Upper lobe of right lung (tissue), 1 donor: ENCODE measurements at regions not wholly inside any gene's neighbourhood (a gene's known extent, or its start where the extent isn't known, plus 50 kb on each side); places are given as distances from the start of the nearest gene placed in this dataset.
"Not testable (repeated sequence)": the region's sequence is repeated elsewhere in the genome, so short reads cannot be mapped to it uniquely, and the experiment has no call there.

Experiments
- ATAC-seq: fragments of 200-7000 bp; cut with Tn5 transposase; one replicate; pipeline ENCODE4 v1.9.1; 2020; ENCODE audit warnings: mild to moderate bottlenecking, moderate library complexity
- DNase-seq: peaks from one replicate; pipeline ENCODE4 v3.0.0-alpha.2; 2020
- H3K27ac ChIP-seq: fragments of 200-600 bp; one replicate; pipeline ENCODE4 v1.8.0; 2022
- H3K27me3 ChIP-seq: fragments of 200-600 bp; one replicate; pipeline ENCODE4 v1.8.0; 2022; ENCODE audit warnings: mild to moderate bottlenecking
- H3K36me3 ChIP-seq: fragments of 200-600 bp; one replicate; pipeline ENCODE4 v1.8.0; 2022
- H3K4me1 ChIP-seq: fragments of 200-600 bp; one replicate; pipeline ENCODE4 v1.8.0; 2022
- H3K4me3 ChIP-seq: fragments of 200-600 bp; one replicate; pipeline ENCODE4 v1.8.0; 2022; ENCODE audit warnings: mild to moderate bottlenecking
- H3K9me3 ChIP-seq: fragments of 200-600 bp; one replicate; pipeline ENCODE4 v1.8.0; 2022
- intact Hi-C: fragments of 100-400 bp; cut with DNase I; formaldehyde crosslinking; loops from one replicate; pipeline ENCODE4 v1.11.0; 2022
- TF ChIP-seq, protein P1 (sequence below): fragments of 200-600 bp; IDR thresholded peaks from one replicate; pipeline ENCODE4 v1.8.0; 2022; ENCODE audit warnings: antibody characterized with exemption
- donor health status: DM: no; HTN: yes; CAD: no; lungs with severe emphysema.

DNA sequence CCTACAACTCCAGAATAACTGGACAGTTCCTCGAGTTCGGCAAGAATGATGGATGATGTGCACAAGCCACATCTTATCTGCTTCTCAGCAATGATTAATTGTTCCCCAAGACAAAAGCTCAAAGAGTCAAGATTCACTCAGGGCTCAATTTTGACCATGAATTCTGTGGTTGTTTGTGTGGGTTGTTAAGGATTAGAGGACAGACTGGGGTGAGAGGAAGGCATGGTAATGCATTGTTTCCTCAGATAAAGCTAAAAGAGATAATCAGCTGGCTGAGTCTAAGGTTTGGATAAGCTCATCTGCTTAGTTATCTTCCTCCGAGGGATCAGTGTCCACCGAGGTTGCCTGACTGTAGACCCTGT is 161.0 kb downstream of the CPEB2 start:
- ATAC-seq (no peak), DNase-seq (no peak)
- no peaks in the 10 kb centered on the region for H3K27me3 ChIP-seq
- no peak overlapping the region for H3K27ac ChIP-seq
- intact Hi-C loops, result no loop called here
- H3K4me1 ChIP-seq, result no peaks in the 10 kb centered on the region
- no peak overlapping the region for H3K4me3 ChIP-seq
- no peaks in the 10 kb centered on the region for H3K9me3 ChIP-seq
- H3K36me3 ChIP-seq, result no peaks in the 10 kb centered on the region
- TF ChIP-seq, protein P1, sequence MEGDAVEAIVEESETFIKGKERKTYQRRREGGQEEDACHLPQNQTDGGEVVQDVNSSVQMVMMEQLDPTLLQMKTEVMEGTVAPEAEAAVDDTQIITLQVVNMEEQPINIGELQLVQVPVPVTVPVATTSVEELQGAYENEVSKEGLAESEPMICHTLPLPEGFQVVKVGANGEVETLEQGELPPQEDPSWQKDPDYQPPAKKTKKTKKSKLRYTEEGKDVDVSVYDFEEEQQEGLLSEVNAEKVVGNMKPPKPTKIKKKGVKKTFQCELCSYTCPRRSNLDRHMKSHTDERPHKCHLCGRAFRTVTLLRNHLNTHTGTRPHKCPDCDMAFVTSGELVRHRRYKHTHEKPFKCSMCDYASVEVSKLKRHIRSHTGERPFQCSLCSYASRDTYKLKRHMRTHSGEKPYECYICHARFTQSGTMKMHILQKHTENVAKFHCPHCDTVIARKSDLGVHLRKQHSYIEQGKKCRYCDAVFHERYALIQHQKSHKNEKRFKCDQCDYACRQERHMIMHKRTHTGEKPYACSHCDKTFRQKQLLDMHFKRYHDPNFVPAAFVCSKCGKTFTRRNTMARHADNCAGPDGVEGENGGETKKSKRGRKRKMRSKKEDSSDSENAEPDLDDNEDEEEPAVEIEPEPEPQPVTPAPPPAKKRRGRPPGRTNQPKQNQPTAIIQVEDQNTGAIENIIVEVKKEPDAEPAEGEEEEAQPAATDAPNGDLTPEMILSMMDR, result no peak

DNA sequence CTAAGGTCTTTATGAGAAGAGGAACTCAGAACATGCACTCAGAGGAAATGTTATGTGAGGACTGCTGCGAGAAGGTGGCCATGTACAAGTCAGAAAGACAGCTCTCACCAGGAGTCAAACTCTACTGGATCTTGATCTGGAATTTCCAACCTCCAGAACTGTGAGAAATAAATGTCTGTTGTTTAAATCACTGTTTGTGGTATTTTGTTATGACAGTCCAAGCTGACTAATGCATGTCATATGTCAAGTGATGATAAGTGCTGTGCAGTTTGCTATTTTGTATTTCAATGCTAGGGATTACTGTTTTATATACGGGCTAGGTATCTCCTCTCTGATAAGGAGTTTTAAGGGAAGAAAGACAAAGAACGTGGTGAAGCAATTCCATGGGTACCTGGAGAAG is 162.3 kb downstream of the CPEB2 start:
- H3K9me3 ChIP-seq, result no peaks in the 10 kb centered on the region
- no peaks in the 10 kb centered on the region for H3K27me3 ChIP-seq
- H3K4me1 ChIP-seq, result no peaks in the 10 kb centered on the region
- no peak for ATAC-seq
- no peak overlapping the region for H3K4me3 ChIP-seq
- intact Hi-C loops, result no loop called here
- DNase-seq, result no peak
- H3K36me3 ChIP-seq, result no peaks in the 10 kb centered on the region
- H3K27ac ChIP-seq, result no peak overlapping the region
- TF ChIP-seq, protein P1, result no peak

DNA sequence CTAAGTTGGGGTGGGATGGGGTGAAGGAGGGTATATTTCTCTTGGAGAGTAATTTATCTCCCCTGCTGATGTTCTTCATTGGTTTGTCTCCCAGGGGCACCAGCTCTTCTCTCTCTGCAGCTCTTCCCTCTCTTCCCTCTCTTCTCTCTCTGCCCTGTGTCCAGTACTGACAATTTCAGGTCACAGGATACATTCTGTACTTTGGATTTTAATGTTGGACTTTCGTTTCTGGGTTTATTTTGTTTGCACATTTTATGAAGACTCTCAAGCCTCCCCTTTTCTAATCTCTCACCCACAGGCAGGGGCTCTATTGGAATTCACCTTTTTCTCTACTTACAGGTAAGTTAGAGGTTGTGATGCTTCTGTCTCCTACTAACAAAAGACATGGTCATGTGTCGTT is 165.5 kb downstream of the CPEB2 start:
- DNase-seq (no peak), ATAC-seq (no peak)
- Histone ChIP-seq H3K27me3 (peaks cover 3% of the 10 kb centered on the region), H3K27ac (no peak overlapping the region), H3K4me1 (no peaks in the 10 kb centered on the region), H3K9me3 (no peaks in the 10 kb centered on the region), H3K36me3 (no peaks in the 10 kb centered on the region), H3K4me3 (no peak overlapping the region)
- intact Hi-C loops, result no loop called here
- TF ChIP-seq, protein P1, result no peak

DNA sequence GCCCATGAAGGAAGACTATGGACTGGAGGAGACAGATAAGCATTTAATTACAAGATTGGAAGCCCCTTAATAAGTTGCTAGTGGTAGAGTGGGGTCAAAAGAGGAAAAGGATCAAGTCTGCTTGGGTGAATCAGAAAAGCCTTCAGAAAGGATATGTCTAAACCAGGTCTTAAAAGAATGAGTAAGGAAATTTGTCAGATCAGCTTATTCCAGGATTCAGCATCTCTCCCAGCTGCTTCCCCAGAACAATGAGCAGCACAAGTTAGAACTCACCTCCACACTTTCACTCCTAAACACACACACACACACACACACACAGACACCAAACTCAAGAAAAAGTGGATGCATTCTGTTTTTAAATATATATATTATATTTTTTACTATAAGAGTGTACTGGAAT is 166.5 kb downstream of the CPEB2 start:
- Histone ChIP-seq H3K36me3 (no peaks in the 10 kb centered on the region), H3K27ac (no peak overlapping the region), H3K4me3 (no peak overlapping the region), H3K27me3 (peaks cover 3% of the 10 kb centered on the region), H3K9me3 (no peaks in the 10 kb centered on the region), H3K4me1 (no peaks in the 10 kb centered on the region)
- ATAC-seq (no peak), DNase-seq (no peak)
- intact Hi-C loops, result no loop called here
- TF ChIP-seq, protein P1, result no peak

DNA sequence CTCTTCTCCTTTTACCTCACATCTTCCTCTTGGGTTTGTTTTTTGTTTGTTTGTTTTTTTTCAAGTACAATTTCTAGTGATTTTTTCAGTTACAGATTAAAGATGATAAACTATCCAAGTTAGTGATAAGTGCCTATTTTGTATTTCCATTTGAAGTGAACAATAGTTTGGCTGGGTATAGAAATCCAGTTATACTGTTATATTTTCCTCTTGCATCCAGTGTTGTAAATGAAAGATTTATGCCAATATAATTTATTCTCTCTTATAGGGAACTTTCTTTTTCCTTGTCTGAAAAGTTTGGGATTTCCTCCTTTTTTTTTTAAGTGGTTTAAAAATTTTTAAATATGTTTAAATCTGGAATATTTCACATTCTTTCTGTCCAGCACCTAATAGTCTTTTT is 169.4 kb downstream of the CPEB2 start:
- intact Hi-C loops, result no loop called here
- Histone ChIP-seq H3K27me3 (peaks cover 3% of the 10 kb centered on the region), H3K36me3 (no peaks in the 10 kb centered on the region), H3K4me3 (no peak overlapping the region), H3K9me3 (no peaks in the 10 kb centered on the region), H3K4me1 (no peaks in the 10 kb centered on the region), H3K27ac (no peak overlapping the region)
- TF ChIP-seq, protein P1, result no peak
- DNase-seq, result no peak
- no peak for ATAC-seq

DNA sequence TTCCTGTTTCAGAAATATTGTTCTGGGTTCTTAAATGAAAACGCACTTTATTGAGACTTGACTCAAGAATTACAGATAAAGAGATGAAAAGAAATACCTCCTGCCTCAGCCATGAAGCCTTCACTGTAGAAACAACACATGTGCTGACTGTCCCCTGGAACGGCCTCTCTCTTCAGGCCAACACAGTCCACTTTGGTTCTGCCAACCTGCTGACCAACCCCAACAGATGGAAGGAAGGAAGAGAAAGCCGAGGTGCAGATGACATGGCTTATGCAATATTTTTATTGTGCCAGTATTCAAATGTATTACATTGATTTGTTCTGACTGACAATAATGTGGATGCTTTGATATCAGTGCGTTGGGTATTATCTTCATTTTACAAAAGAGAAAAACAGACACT is 171.0 kb downstream of the CPEB2 start:
- Histone ChIP-seq H3K27me3 (peaks cover 3% of the 10 kb centered on the region), H3K27ac (no peak overlapping the region), H3K9me3 (no peaks in the 10 kb centered on the region), H3K4me3 (no peak overlapping the region), H3K36me3 (no peaks in the 10 kb centered on the region), H3K4me1 (no peaks in the 10 kb centered on the region)
- ATAC-seq (no peak), DNase-seq (no peak)
- TF ChIP-seq, protein P1, result no peak
- intact Hi-C loops, result no loop called here

DNA sequence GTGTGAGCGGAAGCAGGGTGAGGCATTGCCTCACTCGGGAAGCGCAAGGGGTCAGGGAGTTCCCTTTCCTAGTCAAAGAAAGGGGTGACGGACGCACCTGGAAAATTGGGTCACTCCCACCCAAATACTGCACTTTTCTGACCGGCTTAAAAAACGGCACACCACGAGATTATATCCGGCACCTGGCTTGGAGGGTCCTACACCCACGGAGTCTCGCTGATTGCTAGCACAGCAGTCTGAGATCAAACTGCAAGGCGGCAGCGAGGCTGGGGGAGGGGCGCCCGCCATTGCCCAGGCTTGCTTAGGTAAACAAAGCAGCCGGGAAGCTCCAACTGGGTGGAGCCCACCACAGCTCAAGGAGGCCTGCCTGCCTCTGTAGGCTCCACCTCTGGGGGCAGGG is 171.9 kb downstream of the CPEB2 start:
- H3K4me3 ChIP-seq, intact Hi-C loops, ATAC-seq, H3K9me3 ChIP-seq, H3K27me3 ChIP-seq, H3K36me3 ChIP-seq, H3K27ac ChIP-seq, DNase-seq, H3K4me1 ChIP-seq: not testable (repeated sequence)

DNA sequence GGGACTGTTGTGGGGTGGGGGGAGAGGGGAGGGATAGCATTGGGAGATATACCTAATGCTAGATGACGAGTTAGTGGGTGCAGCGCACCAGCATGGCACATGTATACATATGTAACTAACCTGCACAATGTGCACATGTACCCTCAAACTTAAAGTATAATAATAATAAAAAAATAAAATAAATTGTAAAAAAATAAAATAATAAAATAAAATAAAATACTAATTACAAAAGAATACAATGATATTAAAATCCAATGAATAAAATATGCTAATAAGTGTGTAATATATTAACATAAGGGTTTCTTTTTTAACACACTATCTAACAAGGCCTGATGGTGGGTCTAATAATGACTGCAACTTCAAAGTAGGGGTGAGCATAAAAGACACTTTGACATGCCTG is 177.6 kb downstream of the CPEB2 start:
- H3K4me3 ChIP-seq, H3K36me3 ChIP-seq, H3K4me1 ChIP-seq, ATAC-seq, H3K27ac ChIP-seq, H3K9me3 ChIP-seq, H3K27me3 ChIP-seq, intact Hi-C loops, DNase-seq: not testable (repeated sequence)
